ENCODE measurements at regions not wholly inside any gene's neighbourhood (a gene's known extent, or its start where the extent isn't known, plus 50 kb on each side); places are given as distances from the start of the nearest gene placed in this dataset.

DNA sequence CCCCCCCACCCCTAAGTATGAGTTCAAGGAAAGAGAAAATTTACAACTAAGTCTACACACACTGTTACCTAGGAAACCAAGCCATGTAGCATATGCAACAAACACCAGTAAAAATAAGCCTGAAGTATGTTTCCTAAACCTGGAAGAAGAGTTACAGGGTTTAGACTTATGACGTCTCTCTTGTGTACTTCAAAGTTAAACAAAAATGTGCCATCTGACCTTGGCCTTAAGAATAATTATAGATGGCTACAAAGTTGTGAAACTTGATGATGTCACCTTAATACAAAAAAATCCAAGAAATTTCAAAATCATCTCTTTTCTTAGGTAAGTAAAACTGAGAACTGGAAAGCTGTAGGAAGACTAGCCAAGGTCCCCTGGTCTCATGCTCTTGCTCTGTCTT is 297.6 kb upstream of the NRXN1 start:
- Mint-ChIP-seq H3K4me3 (no peak overlapping the region), H3K27me3 (no peaks in the 10 kb centered on the region), H3K9me3 (peaks cover 11% of the 10 kb centered on the region), H3K36me3 (no peaks in the 10 kb centered on the region), H3K27ac (no peak overlapping the region), H3K4me1 (ENCODE audit: low read depth in 2 of 2) (no peaks in the 10 kb centered on the region)
- ATAC-seq: no peak
- no peak for DNase-seq (ENCODE audit: low spot score)

GRCh38 chr2:51324051-51324450 is 292.1 kb upstream of the NRXN1 start:
- ATAC-seq (no peak), DNase-seq (ENCODE audit: low spot score) (no peak)
- Mint-ChIP-seq H3K36me3 (peaks cover 5% of the 10 kb centered on the region), H3K4me1 (ENCODE audit: low read depth in 2 of 2) (no peaks in the 10 kb centered on the region), H3K9me3 (peaks cover 6% of the 10 kb centered on the region), H3K27ac (no peak overlapping the region), H3K4me3 (no peak overlapping the region), H3K27me3 (no peaks in the 10 kb centered on the region)

DNA sequence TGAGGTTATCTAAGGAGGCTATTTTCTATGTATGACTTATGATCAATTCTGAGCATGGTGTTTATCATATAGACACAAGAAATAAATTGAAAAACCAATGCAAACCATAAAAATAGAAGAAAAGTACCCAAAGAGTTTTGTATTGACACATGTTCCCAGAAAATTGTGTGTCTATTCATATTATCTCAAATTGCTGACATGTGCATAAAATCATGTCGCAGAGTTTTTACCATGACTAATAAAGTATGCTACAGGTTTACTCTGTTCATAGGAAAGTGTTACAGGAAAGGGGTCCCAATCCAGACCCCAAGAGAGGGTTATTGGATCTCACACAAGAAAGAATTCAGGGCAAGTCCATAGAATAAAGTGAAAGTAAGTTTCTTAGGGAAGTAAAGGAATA is 290.7 kb upstream of the NRXN1 start:
- Mint-ChIP-seq H3K27ac (no peak overlapping the region), H3K9me3 (peaks cover 11% of the 10 kb centered on the region), H3K36me3 (peaks cover 8% of the 10 kb centered on the region), H3K27me3 (no peaks in the 10 kb centered on the region), H3K4me1 (ENCODE audit: low read depth in 2 of 2) (no peaks in the 10 kb centered on the region), H3K4me3 (no peak overlapping the region)
- no peak for ATAC-seq
- DNase-seq (ENCODE audit: low spot score): no peak

GRCh38 chr2:51304311-51304710 is 272.4 kb upstream of the NRXN1 start:
- Mint-ChIP-seq H3K27ac (no peak overlapping the region), H3K4me3 (no peak overlapping the region), H3K4me1 (ENCODE audit: low read depth in 2 of 2) (no peaks in the 10 kb centered on the region), H3K27me3 (no peaks in the 10 kb centered on the region), H3K9me3 (peaks cover 20% of the 10 kb centered on the region), H3K36me3 (no peaks in the 10 kb centered on the region)
- ATAC-seq: no peak
- no peak for DNase-seq (ENCODE audit: low spot score)

GRCh38 chr2:51301381-51301780 is 269.4 kb upstream of the NRXN1 start:
- no peak overlapping the region for H3K27ac Mint-ChIP-seq
- DNase-seq (ENCODE audit: low spot score) (no peak), ATAC-seq (no peak)
- H3K36me3 Mint-ChIP-seq: no peaks in the 10 kb centered on the region
- H3K4me1 Mint-ChIP-seq (ENCODE audit: low read depth in 2 of 2): no peaks in the 10 kb centered on the region
- H3K9me3 Mint-ChIP-seq: peaks cover 21% of the 10 kb centered on the region
- H3K27me3 Mint-ChIP-seq: no peaks in the 10 kb centered on the region
- H3K4me3 Mint-ChIP-seq: no peak overlapping the region

DNA sequence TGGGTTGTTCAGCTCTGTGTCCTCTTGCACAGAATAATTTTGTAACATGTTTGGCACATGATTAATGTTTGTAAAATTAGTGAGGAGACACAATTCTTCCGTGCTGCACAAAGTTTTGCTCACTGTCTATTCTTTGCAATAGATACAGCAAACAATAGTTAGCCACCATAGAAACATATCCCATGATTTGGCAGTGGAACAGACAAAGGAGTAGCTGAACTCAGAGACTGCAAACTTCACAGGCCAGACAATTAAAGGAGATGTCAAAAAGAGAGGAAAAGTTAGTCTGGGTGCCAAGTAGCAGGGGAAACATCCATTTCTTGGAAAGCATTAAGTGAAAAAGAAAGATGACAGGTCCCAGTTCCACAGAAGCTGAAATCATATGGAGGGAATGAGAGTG is 267.4 kb upstream of the NRXN1 start:
- H3K27ac Mint-ChIP-seq: no peak overlapping the region
- peaks cover 16% of the 10 kb centered on the region for H3K9me3 Mint-ChIP-seq
- H3K4me3 Mint-ChIP-seq: no peak overlapping the region
- DNase-seq (ENCODE audit: low spot score) (no peak), ATAC-seq (no peak)
- H3K4me1 Mint-ChIP-seq (ENCODE audit: low read depth in 2 of 2): no peaks in the 10 kb centered on the region
- H3K36me3 Mint-ChIP-seq: peaks cover 7% of the 10 kb centered on the region
- no peaks in the 10 kb centered on the region for H3K27me3 Mint-ChIP-seq

- ATAC-seq (no peak), DNase-seq (ENCODE audit: low spot score) (no peak)
- Mint-ChIP-seq H3K27me3 (no peaks in the 10 kb centered on the region), H3K36me3 (peaks cover 7% of the 10 kb centered on the region), H3K4me1 (ENCODE audit: low read depth in 2 of 2) (no peaks in the 10 kb centered on the region), H3K27ac (no peak overlapping the region), H3K4me3 (no peak overlapping the region), H3K9me3 (peaks cover 16% of the 10 kb centered on the region)
These were observed 265.6 kb upstream of the NRXN1 start for GRCh38 chr2:51297488-51297887.

DNA sequence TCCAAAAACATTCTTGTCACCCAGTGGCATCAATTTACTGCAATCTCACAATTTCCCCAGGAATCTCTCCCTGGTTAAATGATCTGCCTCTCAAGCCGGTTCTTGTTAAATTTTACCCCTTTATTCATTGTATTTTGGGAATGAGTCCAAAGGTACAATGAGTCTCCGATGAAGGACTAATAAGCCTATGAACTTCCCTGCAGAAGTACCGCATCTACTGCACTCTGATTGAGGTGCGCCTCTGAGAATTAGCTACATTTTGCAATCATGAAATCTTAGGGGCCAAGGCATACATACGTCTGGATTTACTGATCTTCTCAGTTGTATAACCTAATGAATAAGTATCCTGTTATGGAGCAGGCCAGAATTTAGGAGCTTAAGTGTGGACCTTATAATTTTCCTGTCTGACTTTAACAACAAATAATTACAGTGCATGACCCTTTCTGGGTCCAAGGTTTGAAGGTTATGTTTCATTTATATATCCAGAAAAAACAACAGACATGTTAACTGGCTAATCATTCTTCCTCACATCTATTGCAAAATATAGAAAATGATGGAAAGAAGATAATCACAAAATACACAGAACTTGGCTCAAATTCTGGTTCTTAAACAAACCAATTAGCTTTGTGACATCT is 261.8 kb upstream of the NRXN1 start:
- Mint-ChIP-seq H3K9me3 (peaks cover 10% of the 10 kb centered on the region), H3K4me1 (ENCODE audit: low read depth in 2 of 2) (no peaks in the 10 kb centered on the region), H3K27me3 (no peaks in the 10 kb centered on the region), H3K27ac (no peak overlapping the region), H3K4me3 (no peak overlapping the region), H3K36me3 (peaks cover 7% of the 10 kb centered on the region)
- DNase-seq (ENCODE audit: low spot score) (no peak), ATAC-seq (no peak)

GRCh38 chr2:51291762-51292551 is 260.0 kb upstream of the NRXN1 start:
- DNase-seq (ENCODE audit: low spot score): no peak
- no peak for ATAC-seq
- Mint-ChIP-seq H3K4me1 (ENCODE audit: low read depth in 2 of 2) (no peaks in the 10 kb centered on the region), H3K27ac (no peak overlapping the region), H3K9me3 (peaks cover 10% of the 10 kb centered on the region), H3K27me3 (no peaks in the 10 kb centered on the region), H3K36me3 (peaks cover 7% of the 10 kb centered on the region), H3K4me3 (no peak overlapping the region)

GRCh38 chr2:51290725-51291124 is 258.8 kb upstream of the NRXN1 start:
- no peaks in the 10 kb centered on the region for H3K27me3 Mint-ChIP-seq
- peaks cover 18% of the 10 kb centered on the region for H3K9me3 Mint-ChIP-seq
- H3K36me3 Mint-ChIP-seq: peaks cover 7% of the 10 kb centered on the region
- ATAC-seq (no peak), DNase-seq (ENCODE audit: low spot score) (no peak)
- H3K27ac Mint-ChIP-seq: no peak overlapping the region
- H3K4me3 Mint-ChIP-seq: no peak overlapping the region
- H3K4me1 Mint-ChIP-seq (ENCODE audit: low read depth in 2 of 2): no peaks in the 10 kb centered on the region

- H3K27ac Mint-ChIP-seq: no peak overlapping the region
- H3K4me3 Mint-ChIP-seq: no peak overlapping the region
These were observed 257.1 kb upstream of the NRXN1 start for GRCh38 chr2:51289045-51289444.

DNA sequence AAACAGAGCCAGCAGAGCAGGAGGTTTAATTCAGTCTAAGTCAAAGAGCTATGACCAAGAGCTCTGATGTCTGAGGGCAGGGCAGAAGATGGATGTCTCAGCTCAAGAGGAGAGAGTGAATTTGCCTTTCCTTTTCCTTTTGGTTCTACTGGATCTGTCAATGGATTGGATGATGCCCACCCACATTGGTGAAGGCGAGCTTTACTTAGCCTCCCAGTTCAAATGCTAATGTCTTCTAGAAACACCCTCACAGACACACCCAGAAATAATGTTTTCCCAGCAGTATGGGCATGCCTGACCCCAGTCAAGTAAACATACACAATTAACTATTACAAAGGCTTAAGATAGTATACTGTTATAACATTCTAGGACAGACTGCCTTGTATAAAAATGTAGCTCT is 236.3 kb upstream of the NRXN1 start:
- no peak for ATAC-seq
- peaks cover 20% of the 10 kb centered on the region for H3K9me3 Mint-ChIP-seq
- no peak overlapping the region for H3K4me3 Mint-ChIP-seq

More at GRCh38 chr2:51289045-51289444, 257.1 kb upstream of the NRXN1 start:
- H3K27me3 Mint-ChIP-seq: no peaks in the 10 kb centered on the region
- ATAC-seq (no peak), DNase-seq (ENCODE audit: low spot score) (no peak)
- H3K36me3 Mint-ChIP-seq: peaks cover 5% of the 10 kb centered on the region
- peaks cover 15% of the 10 kb centered on the region for H3K9me3 Mint-ChIP-seq
- no peaks in the 10 kb centered on the region for H3K4me1 Mint-ChIP-seq (ENCODE audit: low read depth in 2 of 2)

DNA sequence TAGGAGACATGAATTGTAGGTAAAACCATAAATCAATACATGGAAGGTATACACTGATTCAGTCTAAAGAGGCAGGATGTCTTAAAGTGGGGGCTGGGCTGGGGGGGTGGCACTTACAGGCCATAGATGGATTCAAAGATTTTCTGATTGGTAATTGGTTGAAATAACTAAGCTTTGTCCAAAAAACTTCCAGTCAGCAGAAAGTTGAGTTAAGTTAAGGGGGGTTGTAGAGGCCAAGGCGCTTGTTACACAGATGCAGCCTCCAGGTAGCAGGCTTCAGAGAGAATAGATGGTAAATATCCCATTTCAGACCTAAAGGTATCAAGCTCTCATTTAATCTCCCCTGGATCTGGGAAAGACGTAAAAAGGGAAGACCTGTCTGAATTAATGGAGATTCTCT is 233.6 kb upstream of the NRXN1 start:
- DNase-seq (ENCODE audit: low spot score) (no peak), ATAC-seq (no peak)
- Mint-ChIP-seq H3K4me1 (ENCODE audit: low read depth in 2 of 2) (no peaks in the 10 kb centered on the region), H3K9me3 (peaks cover 14% of the 10 kb centered on the region), H3K4me3 (no peak overlapping the region), H3K27ac (no peak overlapping the region), H3K27me3 (no peaks in the 10 kb centered on the region), H3K36me3 (no peaks in the 10 kb centered on the region)

More for the DNA sequence above, 236.3 kb upstream of the NRXN1 start:
- H3K36me3 Mint-ChIP-seq: no peaks in the 10 kb centered on the region
- no peak for DNase-seq (ENCODE audit: low spot score)
- H3K27ac Mint-ChIP-seq: no peak overlapping the region
- no peaks in the 10 kb centered on the region for H3K4me1 Mint-ChIP-seq (ENCODE audit: low read depth in 2 of 2)
- H3K27me3 Mint-ChIP-seq: no peaks in the 10 kb centered on the region

- ATAC-seq (no peak), DNase-seq (ENCODE audit: low spot score) (no peak)
- Mint-ChIP-seq H3K4me3 (no peak overlapping the region), H3K36me3 (no peaks in the 10 kb centered on the region), H3K27ac (no peak overlapping the region), H3K4me1 (ENCODE audit: low read depth in 2 of 2) (no peaks in the 10 kb centered on the region), H3K27me3 (no peaks in the 10 kb centered on the region), H3K9me3 (peaks cover 15% of the 10 kb centered on the region)
These were observed 232.0 kb upstream of the NRXN1 start for GRCh38 chr2:51263951-51264350.

Measured in natural killer cell treated with Interleukin-12 subunit alpha and Interleukin-12 subunit beta and Interleukin-15 and Interleukin-18, amount 100 ng/mL, for 72 hours (primary cell).